IMR-90 (cell line): ENCODE measurements at regions not wholly inside any gene's neighbourhood (a gene's known extent, or its start where the extent isn't known, plus 50 kb on each side); places are given as distances from the start of the nearest gene placed in this dataset.

Source experiments
- ATAC-seq: fragments of 200-7000 bp; cut with Tn5 transposase; 2 replicates; pipeline ENCODE4 v1.9.1; 2020; ENCODE audit warnings: low read depth, mild to moderate bottlenecking, moderate library complexity
- BruUV-seq: library from RNA; stranded (reverse); fragments of 400-500 nt; replicated peaks from 2 replicates; lab custom pipeline; 2021; lab: Mats Ljungman, UMichigan
- CTCF ChIA-PET: fragments of 300-600 bp; formaldehyde crosslinking; extraction: SDS; loops from one replicate; lab custom pipeline; 2021; ENCODE audit warnings: antibody characterized with exemption; lab: Yijun Ruan, JAX
- POLR2A ChIA-PET: fragments of 300-600 bp; sonication (Branson Sonifier 250); formaldehyde crosslinking; loops from one replicate; lab custom pipeline; 2022; ENCODE audit warnings: antibody characterized with exemption; ENCODE audit not compliant: unreplicated experiment; lab: Charles Lee
- DNase-seq: peaks from one replicate; pipeline ENCODE4 v3.0.0; 2013
- H2AFZ ChIP-seq: replicated peaks from 2 replicates; pipeline ENCODE3; 2013; ENCODE audit warnings: low read length, mild to moderate bottlenecking; ENCODE audit not compliant: poor library complexity
- H2AK5ac ChIP-seq: 2 replicates; pipeline ENCODE4 v1.6.1; 2013; ENCODE audit warnings: low read depth, low read length, inconsistent platforms
- H2AK9ac ChIP-seq: replicated peaks from 2 replicates; pipeline ENCODE3; 2013; ENCODE audit warnings: mild to moderate bottlenecking, low read depth, low read length, moderate library complexity; ENCODE audit not compliant: poor library complexity
- H2BK120ac ChIP-seq: 2 replicates; pipeline ENCODE4 v1.6.1; 2013; ENCODE audit warnings: low read depth, low read length, inconsistent platforms
- H2BK15ac ChIP-seq: 3 replicates; pipeline ENCODE4 v1.6.1; 2013; ENCODE audit warnings: low read depth, low read length, inconsistent platforms
- H2BK20ac ChIP-seq: 2 replicates; pipeline ENCODE4 v1.6.1; 2013; ENCODE audit warnings: low read depth, mild to moderate bottlenecking, inconsistent platforms, low read length, moderate library complexity
- H2BK5ac ChIP-seq: 2 replicates; pipeline ENCODE4 v1.6.1; 2013; ENCODE audit warnings: mild to moderate bottlenecking, low read depth, low read length, inconsistent platforms; ENCODE audit not compliant: poor library complexity, severe bottlenecking
- H3K14ac ChIP-seq: replicated peaks from 2 replicates; pipeline ENCODE4 v1.6.1; 2013; ENCODE audit warnings: low read depth, low read length, inconsistent platforms
- H3K18ac ChIP-seq: 2 replicates; pipeline ENCODE4 v1.6.1; 2013; ENCODE audit warnings: low read depth, low read length, control low read depth
- H3K23ac ChIP-seq: 2 replicates; pipeline ENCODE4 v1.6.1; 2013; ENCODE audit warnings: low read depth, low read length, inconsistent platforms
- H3K27ac ChIP-seq: 2 replicates; pipeline ENCODE4 v1.5.1; 2013; ENCODE audit warnings: mild to moderate bottlenecking, control low read depth, low read length; ENCODE audit not compliant: insufficient read depth
- H3K27me3 ChIP-seq: 2 replicates; pipeline ENCODE4 v1.6.1; 2013; ENCODE audit warnings: low read length; ENCODE audit not compliant: control insufficient read depth, insufficient read depth
- H3K36me3 ChIP-seq: 2 replicates; pipeline ENCODE4 v1.6.1; 2013; ENCODE audit warnings: low read length, mixed read lengths; ENCODE audit not compliant: control insufficient read depth, insufficient read depth
- H3K4ac ChIP-seq: 2 replicates; pipeline ENCODE4 v1.6.1; 2013; ENCODE audit warnings: low read depth, low read length, inconsistent platforms
- H3K4me1 ChIP-seq: 2 replicates; pipeline ENCODE4 v1.6.1; 2013; ENCODE audit warnings: low read length, mixed read lengths; ENCODE audit not compliant: control insufficient read depth, insufficient read depth
- H3K4me2 ChIP-seq: 2 replicates; pipeline ENCODE4 v1.6.1; 2013; ENCODE audit warnings: low read depth, mild to moderate bottlenecking, control low read depth, low read length, moderate library complexity
- H3K4me3 ChIP-seq: 2 replicates; pipeline ENCODE4 v1.5.1; 2013; ENCODE audit warnings: low read depth, mild to moderate bottlenecking, control low read depth, low read length, moderate library complexity; ENCODE audit not compliant: insufficient read depth
- H3K56ac ChIP-seq: 2 replicates; pipeline ENCODE4 v1.6.1; 2013; ENCODE audit warnings: low read length, inconsistent platforms; ENCODE audit not compliant: insufficient read depth; ENCODE audit errors: extremely low read depth
- H3K79me1 ChIP-seq, 2 experiments: 2 replicates each; pipeline ENCODE4 v1.6.1; 2013; ENCODE audit warnings: low read length in 2 of 2, inconsistent platforms in 1 of 2, low read depth in 1 of 2
- H3K9ac ChIP-seq: 2 replicates; pipeline ENCODE4 v1.6.1; 2013; ENCODE audit warnings: low read depth, low read length, control low read depth
- H3K9me1 ChIP-seq: 2 replicates; pipeline ENCODE4 v1.6.1; 2013; ENCODE audit warnings: low read length, inconsistent platforms; ENCODE audit not compliant: insufficient read depth
- H3K9me3 ChIP-seq: 2 replicates; pipeline ENCODE4 v1.6.1; 2013; ENCODE audit warnings: low read length; ENCODE audit not compliant: control insufficient read depth, insufficient read depth
- H4K20me1 ChIP-seq: 2 replicates; pipeline ENCODE4 v1.6.1; 2013; ENCODE audit warnings: low read length, inconsistent platforms; ENCODE audit not compliant: insufficient read depth
- H4K5ac ChIP-seq: 2 replicates; pipeline ENCODE4 v1.6.1; 2013; ENCODE audit warnings: mild to moderate bottlenecking, low read depth, low read length, control low read depth
- H4K8ac ChIP-seq, 2 experiments: 2 replicates each; pipeline ENCODE4 v1.6.1; 2013; ENCODE audit warnings: low read depth in 2 of 2, low read length in 2 of 2, control low read depth in 1 of 2, inconsistent platforms in 1 of 2
- H4K91ac ChIP-seq: 2 replicates; pipeline ENCODE4 v1.6.1; 2013; ENCODE audit warnings: low read depth, low read length, inconsistent platforms; ENCODE audit not compliant: insufficient read depth
- BHLHE40 ChIP-seq: fragments of 150-350 bp; IDR thresholded peaks from 2 replicates; pipeline ENCODE4 v1.6.1; 2016; ENCODE audit warnings: mild to moderate bottlenecking, low read depth, low read length
- CEBPB ChIP-seq: IDR thresholded peaks from 2 replicates; pipeline ENCODE4 v1.6.1; 2012; ENCODE audit warnings: low read depth, low read length, improper control_type of control experiment
- CTCF ChIP-seq: conservative IDR thresholded peaks from 2 replicates; pipeline ENCODE4 v1.5.1; 2012; ENCODE audit warnings: mild to moderate bottlenecking, low read depth, low read length, improper control_type of control experiment
- ELK1 ChIP-seq: fragments of 150-350 bp; IDR thresholded peaks from 2 replicates; pipeline ENCODE4 v1.6.1; 2016; ENCODE audit warnings: low read depth, mild to moderate bottlenecking, low read length, moderate library complexity, borderline replicate concordance
- FOS ChIP-seq: fragments of 150-350 bp; IDR thresholded peaks from 2 replicates; pipeline ENCODE4 v1.6.1; 2016; ENCODE audit warnings: low read depth, low read length
- MAFK ChIP-seq: IDR thresholded peaks from 2 replicates; pipeline ENCODE4 v1.6.1; 2012; ENCODE audit warnings: low read depth, low read length, improper control_type of control experiment
- MAZ ChIP-seq: IDR thresholded peaks from 2 replicates; pipeline ENCODE4 v1.6.1; 2012; ENCODE audit warnings: low read depth, mild to moderate bottlenecking, low read length, improper control_type of control experiment, moderate library complexity, borderline replicate concordance
- MXI1 ChIP-seq: IDR thresholded peaks from 2 replicates; pipeline ENCODE4 v1.6.1; 2012; ENCODE audit warnings: low read depth, mild to moderate bottlenecking, low read length, moderate library complexity, borderline replicate concordance
- NFE2L2 ChIP-seq: fragments of 150-350 bp; IDR thresholded peaks from 2 replicates; pipeline ENCODE4 v1.6.1; 2016; ENCODE audit warnings: low read depth, mild to moderate bottlenecking, low read length
- RCOR1 ChIP-seq: IDR thresholded peaks from 2 replicates; pipeline ENCODE4 v1.6.1; 2012; ENCODE audit warnings: mild to moderate bottlenecking, low read length, improper control_type of control experiment; ENCODE audit not compliant: insufficient replicate concordance
- SMC3 ChIP-seq: fragments of 150-350 bp; IDR thresholded peaks from 2 replicates; pipeline ENCODE4 v1.6.1; 2016; ENCODE audit warnings: low read depth, mild to moderate bottlenecking, antibody characterized with exemption, low read length, moderate library complexity
- USF2 ChIP-seq: fragments of 150-350 bp; IDR thresholded peaks from 2 replicates; pipeline ENCODE4 v1.6.1; 2017; ENCODE audit warnings: mild to moderate bottlenecking, antibody characterized with exemption, low read length, low read depth
- WGBS, 2 experiments: methylation state at CpG; one replicate each; pipeline versions ENCODE4 v1.1.5 to v1.1.7; 2013; ENCODE audit warnings: missing lambda C conversion rate in 2 of 2; ENCODE audit not compliant: insufficient read length in 1 of 2; ENCODE audit errors: extremely low coverage in 2 of 2; 5-methylcytosine and 5-hydroxymethylcytosine counted together
- dilution Hi-C: fragments of 300-500 bp; cut with HindIII; formaldehyde crosslinking; loops from one replicate; pipeline ENCODE4 v1.14.3; 2018; ENCODE audit warnings: low sequenced_read_pairs; ENCODE audit not compliant: unreplicated experiment
- in situ Hi-C: fragments of 300-500 bp; cut with MboI; formaldehyde crosslinking; loops from 3 replicates; pipeline ENCODE4 v1.14.3; 2019; ENCODE audit warnings: low sequenced_read_pairs, inconsistent platforms, mixed read lengths
- intact Hi-C: fragments of 100-400 bp; cut with micrococcal nuclease; formaldehyde crosslinking; loops from 2 replicates; pipeline ENCODE4 v1.10.0; 2022

DNA sequence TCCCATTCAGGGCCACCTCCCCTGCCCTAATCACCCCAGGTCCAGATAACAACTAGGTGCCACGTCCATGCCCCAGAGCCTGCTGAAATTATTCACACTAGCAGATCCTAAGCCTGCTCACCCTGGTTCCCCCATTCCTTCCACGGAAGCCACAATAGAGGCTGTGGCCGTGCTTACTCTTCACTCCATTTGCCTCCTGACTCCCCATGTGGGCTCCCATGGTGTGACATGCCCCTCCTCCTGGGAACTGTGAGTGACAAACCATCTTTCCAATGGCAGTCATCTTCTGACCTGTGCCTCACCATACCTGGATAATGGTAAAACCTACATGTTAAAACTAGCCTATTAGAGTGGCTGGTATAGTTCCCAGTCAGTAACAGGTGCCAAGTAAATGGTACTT, 216.2 kb upstream of the PRKCQ start:
- Histone ChIP-seq H3K4me2 (no peak overlapping the region), H3K56ac (no peak overlapping the region), H2AK9ac (no peak overlapping the region), H3K36me3 (no peaks in the 10 kb centered on the region), H3K79me1 (no peaks in the 10 kb centered on the region), H2AK5ac (no peak overlapping the region), H3K23ac (no peak overlapping the region), H4K5ac (no peak overlapping the region), H2BK20ac (no peak overlapping the region), H3K27me3 (no peaks in the 10 kb centered on the region), H4K8ac (no peak overlapping the region), H3K9ac (no peak overlapping the region), H4K20me1 (no peaks in the 10 kb centered on the region), H2AFZ (no peak overlapping the region), H3K27ac (no peak overlapping the region), H3K4me3 (no peak overlapping the region), H4K91ac (no peak overlapping the region), H3K18ac (no peak overlapping the region), H3K14ac (no peak overlapping the region), H3K9me1 (no peaks in the 10 kb centered on the region; the same call in 1 of the 2 replicates), H3K4me1 (no peaks in the 10 kb centered on the region), H3K9me3 (no peaks in the 10 kb centered on the region), H2BK15ac (no peak overlapping the region), H3K4ac (no peak overlapping the region), H2BK5ac (no peak overlapping the region), H2BK120ac (no peak overlapping the region)
- no peak for TF ChIP-seq MAFK
- TF ChIP-seq MAZ, result no peak
- no peak for TF ChIP-seq ELK1
- TF ChIP-seq RCOR1, result no peak
- TF ChIP-seq USF2, result no peak
- TF ChIP-seq FOS, result no peak
- no peak for TF ChIP-seq NFE2L2
- no peak for TF ChIP-seq CTCF
- no peak for TF ChIP-seq BHLHE40
- no peak for TF ChIP-seq MXI1
- no peak for TF ChIP-seq CEBPB
- TF ChIP-seq SMC3, result no peak
- ATAC-seq (no peak), DNase-seq (no peak)
- intact Hi-C loops (no loop called here), dilution Hi-C loops (no loop called here), in situ Hi-C loops (no loop called here)
- BruUV-seq, result no TSS peak
- 73% methylated on average over 2 of the region's 3 CpGs; no CpG with 5 or more reads in 1 of the 2 experiments for WGBS, 2 experiments
- ChIA-PET CTCF (no interaction called here), POLR2A (no interaction called here)
